ENCODE measurements at regions not wholly inside any gene's neighbourhood (a gene's known extent, or its start where the extent isn't known, plus 50 kb on each side); places are given as distances from the start of the nearest gene placed in this dataset.

- no peaks in the 10 kb centered on the region for H3K27me3 ChIP-seq (ENCODE audit: control insufficient read depth in 3 of 3, insufficient read depth in 3 of 3, low read length in 2 of 3)
- no peak overlapping the region for H3K9ac ChIP-seq (ENCODE audit: insufficient read depth in 1 of 2, low read length in 2 of 2)
- H3K36me3 ChIP-seq (ENCODE audit: control insufficient read depth in 4 of 4, insufficient read depth in 4 of 4, low read length in 4 of 4) = no peaks in the 10 kb centered on the region
- TF ChIP-seq CTCF (IDR thresholded peaks at IDR 0.05; ENCODE audit: control extremely low read depth, extremely low read depth) = no peak
- 90 to 92% methylated on average over 4 of the region's 4 CpGs for WGBS, 2 donors
- H3K4me3 ChIP-seq = no peak overlapping the region
- peaks cover 0 to 5% (median 3%) of the 10 kb centered on the region in 4 donors for H3K9me3 ChIP-seq (ENCODE audit: control insufficient read depth in 4 of 4, insufficient read depth in 3 of 4, low read length in 3 of 4)
- no peak overlapping the region for H3K27ac ChIP-seq (ENCODE audit: low read depth in 1 of 2, low read length in 1 of 2)
- ATAC-seq (ENCODE audit: insufficient read depth, low FRiP score) (no peak), DNase-seq (no peak)
- peaks cover 0 to 2% (median 0%) of the 10 kb centered on the region in 5 donors for H3K4me1 ChIP-seq (ENCODE audit: control insufficient read depth in 5 of 5, insufficient read depth in 5 of 5, low read length in 5 of 5)
Observed at GRCh38 chr20:16220826-16221225, 352.4 kb downstream of the KIF16B start.

GRCh38 chr20:16219182-16219581, 354.1 kb downstream of the KIF16B start:
- DNase-seq = no peak
- Histone ChIP-seq H3K9ac (ENCODE audit: insufficient read depth in 1 of 2, low read length in 2 of 2) (no peak overlapping the region), H3K27ac (ENCODE audit: low read depth in 1 of 2, low read length in 1 of 2) (no peak overlapping the region), H3K27me3 (ENCODE audit: control insufficient read depth in 3 of 3, insufficient read depth in 3 of 3, low read length in 2 of 3) (no peaks in the 10 kb centered on the region), H3K4me1 (ENCODE audit: control insufficient read depth in 5 of 5, insufficient read depth in 5 of 5, low read length in 5 of 5) (peaks cover 0 to 2% (median 0%) of the 10 kb centered on the region in 5 donors), H3K9me3 (ENCODE audit: control insufficient read depth in 4 of 4, insufficient read depth in 3 of 4, low read length in 3 of 4) (peaks cover 0 to 5% (median 3%) of the 10 kb centered on the region in 4 donors), H3K36me3 (ENCODE audit: control insufficient read depth in 4 of 4, insufficient read depth in 4 of 4, low read length in 4 of 4) (no peaks in the 10 kb centered on the region), H3K4me3 (no peak overlapping the region)
- TF ChIP-seq CTCF (IDR thresholded peaks at IDR 0.05; ENCODE audit: control extremely low read depth, extremely low read depth) = no peak
- ATAC-seq (ENCODE audit: insufficient read depth, low FRiP score) = no peak

GRCh38 chr20:16216914-16217230, 356.4 kb downstream of the KIF16B start:
- H3K4me3 ChIP-seq = no peak overlapping the region
- no peaks in the 10 kb centered on the region for H3K27me3 ChIP-seq (ENCODE audit: control insufficient read depth in 3 of 3, insufficient read depth in 3 of 3, low read length in 2 of 3)
- H3K9me3 ChIP-seq (ENCODE audit: control insufficient read depth in 4 of 4, insufficient read depth in 3 of 4, low read length in 3 of 4) = peaks cover 0 to 5% (median 2%) of the 10 kb centered on the region in 4 donors
- no peak overlapping the region for H3K27ac ChIP-seq (ENCODE audit: low read depth in 1 of 2, low read length in 1 of 2)
- H3K36me3 ChIP-seq (ENCODE audit: control insufficient read depth in 4 of 4, insufficient read depth in 4 of 4, low read length in 4 of 4) = no peaks in the 10 kb centered on the region
- ATAC-seq (ENCODE audit: insufficient read depth, low FRiP score) (no peak), DNase-seq (no peak)
- no peak for TF ChIP-seq CTCF (IDR thresholded peaks at IDR 0.05; ENCODE audit: control extremely low read depth, extremely low read depth)
- no peak overlapping the region for H3K9ac ChIP-seq (ENCODE audit: insufficient read depth in 1 of 2, low read length in 2 of 2)
- 89 to 91% methylated on average over 6 of the region's 6 CpGs for WGBS, 2 donors
- peaks cover 0 to 2% (median 0%) of the 10 kb centered on the region in 5 donors for H3K4me1 ChIP-seq (ENCODE audit: control insufficient read depth in 5 of 5, insufficient read depth in 5 of 5, low read length in 5 of 5)

GRCh38 chr20:16216227-16216913, 356.9 kb downstream of the KIF16B start:
- H3K9me3 ChIP-seq (ENCODE audit: control insufficient read depth in 4 of 4, insufficient read depth in 3 of 4, low read length in 3 of 4) = peaks cover 0 to 5% (median 2%) of the 10 kb centered on the region in 4 donors
- H3K9ac ChIP-seq (ENCODE audit: insufficient read depth in 1 of 2, low read length in 2 of 2) = no peak overlapping the region
- no peaks in the 10 kb centered on the region for H3K36me3 ChIP-seq (ENCODE audit: control insufficient read depth in 4 of 4, insufficient read depth in 4 of 4, low read length in 4 of 4)
- no peak overlapping the region for H3K4me3 ChIP-seq
- WGBS, 2 donors = 92 to 93% methylated on average over 10 of the region's 10 CpGs
- no peaks in the 10 kb centered on the region for H3K27me3 ChIP-seq (ENCODE audit: control insufficient read depth in 3 of 3, insufficient read depth in 3 of 3, low read length in 2 of 3)
- TF ChIP-seq CTCF (IDR thresholded peaks at IDR 0.05; ENCODE audit: control extremely low read depth, extremely low read depth) = no peak
- peaks cover 0 to 2% (median 0%) of the 10 kb centered on the region in 5 donors for H3K4me1 ChIP-seq (ENCODE audit: control insufficient read depth in 5 of 5, insufficient read depth in 5 of 5, low read length in 5 of 5)
- H3K27ac ChIP-seq (ENCODE audit: low read depth in 1 of 2, low read length in 1 of 2) = no peak overlapping the region
- no peak for ATAC-seq (ENCODE audit: insufficient read depth, low FRiP score)
- DNase-seq = no peak

Data from lung (tissue), 11 donors.